Neural cell (in vitro differentiated cells): ENCODE measurements at regions not wholly inside any gene's neighbourhood (a gene's known extent, or its start where the extent isn't known, plus 50 kb on each side); places are given as distances from the start of the nearest gene placed in this dataset.

Experiments used
- EZH2 ChIP-seq: fragments of 200-600, 300-800 bp; shearing (Covaris generic), sonication (generic); IDR thresholded peaks from 2 replicates; pipeline ENCODE4 v1.6.1; 2014; ENCODE audit warnings: antibody characterized with exemption, low read length, borderline replicate concordance, mild to moderate bottlenecking; ENCODE audit not compliant: insufficient read depth, poor library complexity, severe bottlenecking
- POLR2AphosphoS5 ChIP-seq: IDR thresholded peaks from 2 replicates; pipeline ENCODE4 v1.6.1; 2012
- SMC3 ChIP-seq: fragments of 450-650 bp; conservative IDR thresholded peaks from 2 replicates; pipeline ENCODE4 v1.6.1; 2014; ENCODE audit warnings: antibody characterized with exemption, mild to moderate bottlenecking, moderate library complexity; ENCODE audit not compliant: poor library complexity
- TAF1 ChIP-seq: IDR thresholded peaks from 2 replicates; pipeline ENCODE4 v1.6.1; 2012; ENCODE audit warnings: low read depth
- TF ChIP-seq, protein P1 (sequence below): fragments of 450-650 bp; IDR thresholded peaks from 2 replicates; pipeline ENCODE4 v1.5.1; 2014; ENCODE audit warnings: antibody characterized with exemption, mild to moderate bottlenecking, moderate library complexity; ENCODE audit not compliant: poor library complexity, severe bottlenecking
- TF ChIP-seq, protein P2 (sequence below): IDR thresholded peaks from 2 replicates; pipeline ENCODE4 v1.6.1; 2012; ENCODE audit warnings: borderline replicate concordance

DNA sequence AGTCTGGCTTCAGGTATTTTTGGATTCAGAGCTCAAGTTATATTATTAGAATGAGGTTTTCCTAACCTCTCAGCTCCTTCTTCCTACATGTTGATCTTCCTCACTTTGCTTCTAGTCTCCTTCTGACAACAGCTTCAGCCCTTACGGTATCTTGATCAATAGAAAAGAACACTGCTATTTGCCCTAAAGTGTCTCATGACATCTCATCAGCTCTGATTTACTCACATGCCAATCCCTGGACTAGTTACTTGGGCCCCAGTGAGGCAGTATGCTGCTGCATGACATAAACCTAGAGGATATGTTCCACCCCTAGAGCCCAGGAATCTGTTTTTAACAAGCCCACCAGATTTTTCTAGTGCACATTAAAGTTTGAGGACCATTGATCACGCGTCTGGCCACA, 110.3 kb downstream of the UNC5CL start:
- TF ChIP-seq, protein P1, sequence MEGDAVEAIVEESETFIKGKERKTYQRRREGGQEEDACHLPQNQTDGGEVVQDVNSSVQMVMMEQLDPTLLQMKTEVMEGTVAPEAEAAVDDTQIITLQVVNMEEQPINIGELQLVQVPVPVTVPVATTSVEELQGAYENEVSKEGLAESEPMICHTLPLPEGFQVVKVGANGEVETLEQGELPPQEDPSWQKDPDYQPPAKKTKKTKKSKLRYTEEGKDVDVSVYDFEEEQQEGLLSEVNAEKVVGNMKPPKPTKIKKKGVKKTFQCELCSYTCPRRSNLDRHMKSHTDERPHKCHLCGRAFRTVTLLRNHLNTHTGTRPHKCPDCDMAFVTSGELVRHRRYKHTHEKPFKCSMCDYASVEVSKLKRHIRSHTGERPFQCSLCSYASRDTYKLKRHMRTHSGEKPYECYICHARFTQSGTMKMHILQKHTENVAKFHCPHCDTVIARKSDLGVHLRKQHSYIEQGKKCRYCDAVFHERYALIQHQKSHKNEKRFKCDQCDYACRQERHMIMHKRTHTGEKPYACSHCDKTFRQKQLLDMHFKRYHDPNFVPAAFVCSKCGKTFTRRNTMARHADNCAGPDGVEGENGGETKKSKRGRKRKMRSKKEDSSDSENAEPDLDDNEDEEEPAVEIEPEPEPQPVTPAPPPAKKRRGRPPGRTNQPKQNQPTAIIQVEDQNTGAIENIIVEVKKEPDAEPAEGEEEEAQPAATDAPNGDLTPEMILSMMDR = no peak
- TF ChIP-seq POLR2AphosphoS5 (no peak), TAF1 (no peak), EZH2 (no peak), SMC3 (no peak)
- TF ChIP-seq, protein P2, sequence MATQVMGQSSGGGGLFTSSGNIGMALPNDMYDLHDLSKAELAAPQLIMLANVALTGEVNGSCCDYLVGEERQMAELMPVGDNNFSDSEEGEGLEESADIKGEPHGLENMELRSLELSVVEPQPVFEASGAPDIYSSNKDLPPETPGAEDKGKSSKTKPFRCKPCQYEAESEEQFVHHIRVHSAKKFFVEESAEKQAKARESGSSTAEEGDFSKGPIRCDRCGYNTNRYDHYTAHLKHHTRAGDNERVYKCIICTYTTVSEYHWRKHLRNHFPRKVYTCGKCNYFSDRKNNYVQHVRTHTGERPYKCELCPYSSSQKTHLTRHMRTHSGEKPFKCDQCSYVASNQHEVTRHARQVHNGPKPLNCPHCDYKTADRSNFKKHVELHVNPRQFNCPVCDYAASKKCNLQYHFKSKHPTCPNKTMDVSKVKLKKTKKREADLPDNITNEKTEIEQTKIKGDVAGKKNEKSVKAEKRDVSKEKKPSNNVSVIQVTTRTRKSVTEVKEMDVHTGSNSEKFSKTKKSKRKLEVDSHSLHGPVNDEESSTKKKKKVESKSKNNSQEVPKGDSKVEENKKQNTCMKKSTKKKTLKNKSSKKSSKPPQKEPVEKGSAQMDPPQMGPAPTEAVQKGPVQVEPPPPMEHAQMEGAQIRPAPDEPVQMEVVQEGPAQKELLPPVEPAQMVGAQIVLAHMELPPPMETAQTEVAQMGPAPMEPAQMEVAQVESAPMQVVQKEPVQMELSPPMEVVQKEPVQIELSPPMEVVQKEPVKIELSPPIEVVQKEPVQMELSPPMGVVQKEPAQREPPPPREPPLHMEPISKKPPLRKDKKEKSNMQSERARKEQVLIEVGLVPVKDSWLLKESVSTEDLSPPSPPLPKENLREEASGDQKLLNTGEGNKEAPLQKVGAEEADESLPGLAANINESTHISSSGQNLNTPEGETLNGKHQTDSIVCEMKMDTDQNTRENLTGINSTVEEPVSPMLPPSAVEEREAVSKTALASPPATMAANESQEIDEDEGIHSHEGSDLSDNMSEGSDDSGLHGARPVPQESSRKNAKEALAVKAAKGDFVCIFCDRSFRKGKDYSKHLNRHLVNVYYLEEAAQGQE = no peak
